Vagina (tissue), 2 donors: ENCODE measurements at regions not wholly inside any gene's neighbourhood (a gene's known extent, or its start where the extent isn't known, plus 50 kb on each side); places are given as distances from the start of the nearest gene placed in this dataset.

Experiments
- CTCF ChIP-seq, 3 experiments: fragments of 450-650 bp in 2 of 3; fragments of 200-600 bp in 1 of 3; sonication (generic) in 1 of 3; IDR thresholded peaks; one replicate each; pipeline ENCODE4 v1.5.1; 2017 to 2019; ENCODE audit warnings: antibody characterized with exemption in 3 of 3, mild to moderate bottlenecking in 2 of 3, moderate library complexity in 2 of 3
- POLR2A ChIP-seq, 2 donors: fragments of 450-650 bp; IDR thresholded peaks; one replicate each; pipeline ENCODE4 v1.6.1; 2017; ENCODE audit warnings: antibody characterized with exemption in 2 of 2, mild to moderate bottlenecking in 2 of 2, moderate library complexity in 2 of 2
- POLR2AphosphoS5 ChIP-seq, 2 donors: sonication (generic); formaldehyde crosslinking; IDR thresholded peaks; one replicate each; pipeline ENCODE4 v1.9.0; 2017; ENCODE audit warnings: antibody characterized with exemption in 2 of 2, mild to moderate bottlenecking in 2 of 2, low read depth in 1 of 2; ENCODE audit not compliant: insufficient read depth in 1 of 2

GRCh38 chr3:153657461-153657860 is 463.7 kb upstream of the ARHGEF26 start:
- TF ChIP-seq CTCF (IDR thresholded peaks at IDR 0.05) (no peak), POLR2AphosphoS5 (IDR thresholded peaks at IDR 0.05; ENCODE audit: insufficient read depth in 1 of 2, low read depth in 1 of 2) (no peak), POLR2A (IDR thresholded peaks at IDR 0.05) (no peak)
